ENCODE measurements at regions not wholly inside any gene's neighbourhood (a gene's known extent, or its start where the extent isn't known, plus 50 kb on each side); places are given as distances from the start of the nearest gene placed in this dataset.

DNA sequence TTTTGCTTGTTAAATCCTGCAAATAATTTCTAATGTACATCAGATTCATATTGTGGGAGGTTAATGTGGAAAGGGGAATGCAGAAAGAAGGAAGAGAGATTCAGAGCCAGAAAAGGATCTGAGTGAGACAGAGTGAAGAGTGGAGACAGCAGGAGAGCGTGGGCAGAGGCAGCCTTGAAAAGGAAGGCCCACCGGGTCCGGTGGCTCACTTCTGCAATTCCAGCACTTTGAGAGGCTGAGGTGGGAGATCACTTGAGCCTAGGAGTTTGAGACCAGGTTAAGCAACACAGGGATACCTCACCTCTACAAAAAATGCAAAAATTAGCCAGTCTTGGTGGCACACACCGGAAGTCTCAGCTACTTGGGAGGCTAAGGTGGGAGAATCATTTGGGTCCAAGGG is 222.0 kb upstream of the RAB4A start:
- TF ChIP-seq LEF1 (IDR thresholded peaks at IDR 0.05; ENCODE audit: borderline replicate concordance) (no peak), ZNF384 (IDR thresholded peaks at IDR 0.05) (no peak), SUZ12 (IDR thresholded peaks at IDR 0.05) (no peak), FOXM1 (IDR thresholded peaks at IDR 0.05; ENCODE audit: borderline replicate concordance) (no peak), HDGF (IDR thresholded peaks at IDR 0.05; ENCODE audit: borderline replicate concordance) (no peak), L3MBTL2 (conservative IDR thresholded peaks at IDR 0.05) (no peak)
